ENCODE measurements at regions not wholly inside any gene's neighbourhood (a gene's known extent, or its start where the extent isn't known, plus 50 kb on each side); places are given as distances from the start of the nearest gene placed in this dataset.
"Not testable (repeated sequence)": the region's sequence is repeated elsewhere in the genome, so short reads cannot be mapped to it uniquely, and the experiment has no call there.

DNA sequence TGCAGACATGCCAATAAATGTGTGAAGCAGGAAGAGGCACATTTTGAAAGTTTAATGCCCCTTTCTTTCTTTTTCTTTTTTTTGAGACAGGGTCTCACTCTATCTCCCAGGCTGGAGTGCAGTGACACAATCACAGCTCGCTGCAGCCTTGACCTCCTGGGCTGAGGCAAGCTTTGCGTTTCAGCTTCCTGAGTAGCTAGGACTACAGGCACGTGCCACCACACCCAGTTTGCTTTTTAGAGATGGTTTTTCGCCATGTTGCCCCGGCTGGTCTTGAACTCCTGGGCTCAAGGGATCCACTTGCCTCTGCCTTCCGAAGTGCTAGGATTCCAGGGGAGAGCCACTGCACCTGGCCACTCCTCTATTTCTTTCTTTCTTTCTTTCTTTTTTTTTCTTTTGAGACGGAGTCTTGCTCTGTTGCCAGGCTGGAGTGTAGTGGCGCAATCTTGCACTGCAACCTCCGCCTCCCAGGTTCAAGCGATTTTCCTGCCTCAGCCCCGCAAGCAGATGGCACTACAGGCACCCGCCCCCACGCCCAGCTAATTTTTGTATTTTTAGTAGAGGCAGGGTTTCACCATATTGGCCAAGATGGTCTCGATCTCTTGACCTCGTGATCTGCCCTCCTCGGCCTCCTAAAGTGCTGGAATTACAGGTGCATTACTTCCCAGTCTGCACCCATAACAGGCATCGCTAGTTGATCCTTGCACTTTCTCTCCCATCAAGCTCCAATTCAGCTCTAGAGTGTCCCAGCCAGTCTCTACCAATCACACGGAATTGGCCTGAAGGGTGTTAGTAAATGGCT, 77.5 kb upstream of the RUNX3 start:
- H3K56ac ChIP-seq (ENCODE audit: extremely low read depth, insufficient read depth, low read length); H3K36me3 ChIP-seq (ENCODE audit: control insufficient read depth, insufficient read depth, low read length); H2AFZ ChIP-seq (replicated peaks; ENCODE audit: low read length, poor library complexity); H2BK120ac ChIP-seq (ENCODE audit: low read depth, low read length); H3K4me3 ChIP-seq (ENCODE audit: insufficient read depth, low read depth, low read length); H4K5ac ChIP-seq (ENCODE audit: low read depth, low read length); H3K23ac ChIP-seq (ENCODE audit: low read depth, low read length); H2AK5ac ChIP-seq (ENCODE audit: low read depth, low read length); H3K9ac ChIP-seq (ENCODE audit: low read depth, low read length); H3K9me1 ChIP-seq (ENCODE audit: insufficient read depth, low read length); H2AK9ac ChIP-seq (replicated peaks; ENCODE audit: low read depth, low read length, poor library complexity); H3K4me2 ChIP-seq (ENCODE audit: low read depth, low read length); H3K79me1 ChIP-seq (ENCODE audit: low read depth in 1 of 2, low read length in 2 of 2); H4K91ac ChIP-seq (ENCODE audit: insufficient read depth, low read depth, low read length); H4K8ac ChIP-seq (ENCODE audit: low read depth in 2 of 2, low read length in 2 of 2); H2BK20ac ChIP-seq (ENCODE audit: low read depth, low read length); POLR2A ChIA-PET (ENCODE audit: unreplicated experiment); H3K27ac ChIP-seq (ENCODE audit: insufficient read depth, low read length); intact Hi-C loops (cut with micrococcal nuclease); H4K20me1 ChIP-seq (ENCODE audit: insufficient read depth, low read length); in situ Hi-C loops (cut with MboI; ENCODE audit: low sequenced_read_pairs); dilution Hi-C loops (cut with HindIII; ENCODE audit: low sequenced_read_pairs, unreplicated experiment); H3K9me3 ChIP-seq (ENCODE audit: control insufficient read depth, insufficient read depth, low read length); H3K4me1 ChIP-seq (ENCODE audit: control insufficient read depth, insufficient read depth, low read length); H2BK15ac ChIP-seq (ENCODE audit: low read depth, low read length); H3K14ac ChIP-seq (replicated peaks; ENCODE audit: low read depth, low read length); H3K4ac ChIP-seq (ENCODE audit: low read depth, low read length); H3K18ac ChIP-seq (ENCODE audit: low read depth, low read length); H2BK5ac ChIP-seq (ENCODE audit: low read depth, low read length, poor library complexity, severe bottlenecking); BruUV-seq (replicated peaks); DNase-seq; ATAC-seq (ENCODE audit: low read depth): not testable (repeated sequence)
- peaks cover 18% of the 10 kb centered on the region for H3K27me3 ChIP-seq (ENCODE audit: control insufficient read depth, insufficient read depth, low read length)
- CTCF ChIA-PET, result interaction anchor here (1.1 kb wide), 1 partner anchor 30 kb away, joined by 3 read pairs; no protein-coding TSS in a partner anchor
- TF ChIP-seq CEBPB (IDR thresholded peaks at IDR 0.05; ENCODE audit: low read depth, low read length), result peak; percentile 5; the same call in 1 of the 2 replicates
- peak; percentile 56; the same call in 1 of the 2 replicates for TF ChIP-seq BHLHE40 (IDR thresholded peaks at IDR 0.05; ENCODE audit: low read depth, low read length)
- 40% methylated on average over 1 of the region's 18 CpGs; no CpG with 5 or more reads in 1 of the 2 experiments for WGBS, 2 experiments (ENCODE audit: extremely low coverage in 2 of 2, insufficient read length in 1 of 2)

All from IMR-90 (cell line).